ENCODE measurements at regions not wholly inside any gene's neighbourhood (a gene's known extent, or its start where the extent isn't known, plus 50 kb on each side); places are given as distances from the start of the nearest gene placed in this dataset.
"Not testable (repeated sequence)": the region's sequence is repeated elsewhere in the genome, so short reads cannot be mapped to it uniquely, and the experiment has no call there.

GRCh38 chr2:87198422-87198821, 176.8 kb upstream of the PLGLB1 start:
- intact Hi-C loops (cut with micrococcal nuclease); H3K9me1 ChIP-seq (replicated peaks; ENCODE audit: control insufficient read depth, extremely low read depth, insufficient read depth, low read length); H3K27me3 ChIP-seq (ENCODE audit: control insufficient read depth in 2 of 2, insufficient read depth in 2 of 2, low read length in 2 of 2); H3K9ac ChIP-seq (replicated peaks; ENCODE audit: extremely low read depth, insufficient read depth, low read length); POLR2A ChIA-PET; H3K9me3 ChIP-seq (replicated peaks; ENCODE audit: control insufficient read depth, insufficient read depth, low read length); H3K4me1 ChIP-seq (ENCODE audit: control insufficient read depth, extremely low read depth, insufficient read depth, low read length); dilution Hi-C loops (cut with MboI; ENCODE audit: extremely low pct_ligation_motif_present, low sequenced_read_pairs); H3K79me2 ChIP-seq (ENCODE audit: control insufficient read depth, insufficient read depth, low read length); BruUV-seq (replicated peaks); CTCF ChIA-PET; H3K4me3 ChIP-seq (replicated peaks in 1 of 3; ENCODE audit: insufficient read depth in 1 of 3, low read depth in 1 of 3, low read length in 3 of 3); DNase-seq (ENCODE audit: low read depth, low spot score); H2AFZ ChIP-seq (ENCODE audit: low read depth, low read length); H3K27ac ChIP-seq (ENCODE audit: insufficient read depth, low read depth, low read length); H4K20me1 ChIP-seq (replicated peaks; ENCODE audit: control insufficient read depth, extremely low read depth, insufficient read depth, low read length); H3K4me2 ChIP-seq (ENCODE audit: insufficient read depth, low read length); H3K36me3 ChIP-seq (ENCODE audit: control insufficient read depth in 2 of 2, extremely low read depth in 1 of 2, insufficient read depth in 2 of 2, low read length in 2 of 2); FAIRE-seq: not testable (repeated sequence)

DNA sequence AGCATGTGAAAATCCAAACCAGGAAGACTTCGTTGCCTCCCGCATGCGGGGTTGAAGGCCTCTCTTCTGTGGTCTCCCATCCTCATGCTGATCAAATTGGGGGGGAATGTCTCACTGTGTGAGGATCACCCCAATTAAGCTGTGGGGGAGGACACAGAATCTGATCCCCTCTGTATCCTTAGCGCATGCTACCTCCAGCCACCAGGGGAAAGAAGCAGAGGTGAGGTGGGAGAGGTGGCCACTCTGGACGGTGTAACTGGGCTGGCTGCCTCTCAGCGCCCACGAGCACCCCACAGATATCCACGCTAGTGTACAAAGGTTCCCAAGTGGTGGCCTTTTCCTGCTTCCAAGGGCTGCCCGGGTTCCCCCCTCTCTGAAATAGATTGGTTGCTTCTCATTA, 177.6 kb upstream of the PLGLB1 start:
- H3K79me2 ChIP-seq (ENCODE audit: control insufficient read depth, insufficient read depth, low read length); FAIRE-seq; H3K4me3 ChIP-seq (replicated peaks in 1 of 3; ENCODE audit: insufficient read depth in 1 of 3, low read depth in 1 of 3, low read length in 3 of 3); H4K20me1 ChIP-seq (replicated peaks; ENCODE audit: control insufficient read depth, extremely low read depth, insufficient read depth, low read length); dilution Hi-C loops (cut with MboI; ENCODE audit: extremely low pct_ligation_motif_present, low sequenced_read_pairs); H3K27ac ChIP-seq (ENCODE audit: insufficient read depth, low read depth, low read length); CTCF ChIA-PET; H3K4me2 ChIP-seq (ENCODE audit: insufficient read depth, low read length); H3K9me1 ChIP-seq (replicated peaks; ENCODE audit: control insufficient read depth, extremely low read depth, insufficient read depth, low read length); POLR2A ChIA-PET; H3K4me1 ChIP-seq (ENCODE audit: control insufficient read depth, extremely low read depth, insufficient read depth, low read length); DNase-seq (ENCODE audit: low read depth, low spot score); H3K9me3 ChIP-seq (replicated peaks; ENCODE audit: control insufficient read depth, insufficient read depth, low read length); BruUV-seq (replicated peaks); H3K36me3 ChIP-seq (ENCODE audit: control insufficient read depth in 2 of 2, extremely low read depth in 1 of 2, insufficient read depth in 2 of 2, low read length in 2 of 2); H3K27me3 ChIP-seq (ENCODE audit: control insufficient read depth in 2 of 2, insufficient read depth in 2 of 2, low read length in 2 of 2); H3K9ac ChIP-seq (replicated peaks; ENCODE audit: extremely low read depth, insufficient read depth, low read length); intact Hi-C loops (cut with micrococcal nuclease); H2AFZ ChIP-seq (ENCODE audit: low read depth, low read length): not testable (repeated sequence)

DNA sequence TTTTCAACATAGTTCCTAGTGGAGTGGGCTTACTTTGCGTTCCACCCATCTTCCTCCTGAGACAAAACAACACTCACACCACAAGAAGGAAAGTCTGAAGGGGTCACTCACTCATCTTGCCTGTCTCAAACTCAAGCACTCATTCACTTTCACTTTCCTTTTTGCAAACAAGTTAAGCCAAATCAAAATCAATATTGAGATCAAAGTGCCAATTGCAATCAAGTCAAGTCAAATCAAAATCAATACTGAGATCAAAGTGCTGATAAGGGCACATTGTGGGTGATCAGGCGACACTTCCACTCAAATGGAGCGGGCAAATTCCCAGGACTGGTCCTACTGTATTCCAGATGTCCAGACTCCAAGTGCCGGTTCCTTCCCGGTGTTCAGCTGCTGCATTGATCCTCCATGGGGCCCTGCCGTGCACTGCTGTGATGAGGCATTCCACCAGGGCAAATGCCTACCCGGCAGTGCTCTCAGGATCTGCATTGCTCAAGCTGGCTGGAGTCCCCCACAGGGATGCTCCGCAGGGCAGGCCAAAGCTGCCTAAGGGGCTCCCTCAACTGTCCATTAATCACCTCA, 183.0 kb upstream of the PLGLB1 start:
- BruUV-seq (replicated peaks); DNase-seq (ENCODE audit: low read depth, low spot score); H3K4me2 ChIP-seq (ENCODE audit: insufficient read depth, low read length); H3K36me3 ChIP-seq (ENCODE audit: control insufficient read depth in 2 of 2, extremely low read depth in 1 of 2, insufficient read depth in 2 of 2, low read length in 2 of 2); FAIRE-seq; H2AFZ ChIP-seq (ENCODE audit: low read depth, low read length); H3K27me3 ChIP-seq (ENCODE audit: control insufficient read depth in 2 of 2, insufficient read depth in 2 of 2, low read length in 2 of 2); CTCF ChIA-PET; H3K4me3 ChIP-seq (replicated peaks in 1 of 3; ENCODE audit: insufficient read depth in 1 of 3, low read depth in 1 of 3, low read length in 3 of 3); POLR2A ChIA-PET; H3K27ac ChIP-seq (ENCODE audit: insufficient read depth, low read depth, low read length); H3K9me3 ChIP-seq (replicated peaks; ENCODE audit: control insufficient read depth, insufficient read depth, low read length); H3K9ac ChIP-seq (replicated peaks; ENCODE audit: extremely low read depth, insufficient read depth, low read length); intact Hi-C loops (cut with micrococcal nuclease); H3K79me2 ChIP-seq (ENCODE audit: control insufficient read depth, insufficient read depth, low read length); H3K4me1 ChIP-seq (ENCODE audit: control insufficient read depth, extremely low read depth, insufficient read depth, low read length); dilution Hi-C loops (cut with MboI; ENCODE audit: extremely low pct_ligation_motif_present, low sequenced_read_pairs); H4K20me1 ChIP-seq (replicated peaks; ENCODE audit: control insufficient read depth, extremely low read depth, insufficient read depth, low read length); H3K9me1 ChIP-seq (replicated peaks; ENCODE audit: control insufficient read depth, extremely low read depth, insufficient read depth, low read length): not testable (repeated sequence)

DNA sequence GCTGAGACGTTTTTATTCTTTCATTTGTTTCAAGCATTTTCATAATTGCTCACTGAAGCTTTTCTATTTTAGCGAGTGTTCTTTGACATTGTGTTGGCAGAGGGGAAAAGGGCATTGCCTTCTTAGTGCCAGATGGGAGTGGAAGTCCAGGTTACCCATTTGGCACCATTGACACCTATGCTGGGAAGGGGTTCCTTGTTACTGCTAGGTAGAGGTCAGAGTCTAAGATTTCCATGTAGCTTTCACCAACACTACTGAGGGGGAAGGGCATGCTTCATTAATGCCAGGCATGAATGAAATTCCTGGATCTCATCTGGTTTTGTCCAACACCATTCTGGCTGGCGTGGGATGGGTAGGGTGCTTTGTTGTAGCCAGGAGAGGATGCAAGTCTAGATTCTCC, 191.3 kb upstream of the PLGLB1 start:
- H3K9me3 ChIP-seq (replicated peaks; ENCODE audit: control insufficient read depth, insufficient read depth, low read length); intact Hi-C loops (cut with micrococcal nuclease); H4K20me1 ChIP-seq (replicated peaks; ENCODE audit: control insufficient read depth, extremely low read depth, insufficient read depth, low read length); H3K9me1 ChIP-seq (replicated peaks; ENCODE audit: control insufficient read depth, extremely low read depth, insufficient read depth, low read length); BruUV-seq (replicated peaks); dilution Hi-C loops (cut with MboI; ENCODE audit: extremely low pct_ligation_motif_present, low sequenced_read_pairs); POLR2A ChIA-PET; H3K27ac ChIP-seq (ENCODE audit: insufficient read depth, low read depth, low read length); FAIRE-seq; H3K27me3 ChIP-seq (ENCODE audit: control insufficient read depth in 2 of 2, insufficient read depth in 2 of 2, low read length in 2 of 2); DNase-seq (ENCODE audit: low read depth, low spot score); H3K79me2 ChIP-seq (ENCODE audit: control insufficient read depth, insufficient read depth, low read length); H3K4me2 ChIP-seq (ENCODE audit: insufficient read depth, low read length); H3K4me1 ChIP-seq (ENCODE audit: control insufficient read depth, extremely low read depth, insufficient read depth, low read length); H3K4me3 ChIP-seq (replicated peaks in 1 of 3; ENCODE audit: insufficient read depth in 1 of 3, low read depth in 1 of 3, low read length in 3 of 3); CTCF ChIA-PET; H3K36me3 ChIP-seq (ENCODE audit: control insufficient read depth in 2 of 2, extremely low read depth in 1 of 2, insufficient read depth in 2 of 2, low read length in 2 of 2); H2AFZ ChIP-seq (ENCODE audit: low read depth, low read length); H3K9ac ChIP-seq (replicated peaks; ENCODE audit: extremely low read depth, insufficient read depth, low read length): not testable (repeated sequence)
